HUES6 (cell line): ENCODE measurements at regions not wholly inside any gene's neighbourhood (a gene's known extent, or its start where the extent isn't known, plus 50 kb on each side); places are given as distances from the start of the nearest gene placed in this dataset.
"Not testable (repeated sequence)": the region's sequence is repeated elsewhere in the genome, so short reads cannot be mapped to it uniquely, and the experiment has no call there.

Experiments
- H3K27ac ChIP-seq: 2 replicates; pipeline ENCODE4 v1.7.0; 2013; ENCODE audit warnings: low read depth, mild to moderate bottlenecking, low read length, inconsistent platforms
- H3K27me3 ChIP-seq: 2 replicates; pipeline ENCODE4 v1.6.1; 2013; ENCODE audit warnings: low read length; ENCODE audit not compliant: control insufficient read depth, insufficient read depth
- H3K36me3 ChIP-seq: 2 replicates; pipeline ENCODE4 v1.6.1; 2013; ENCODE audit warnings: low read length; ENCODE audit not compliant: control insufficient read depth, insufficient read depth
- H3K4me1 ChIP-seq: 2 replicates; pipeline ENCODE4 v1.6.1; 2013; ENCODE audit warnings: low read length; ENCODE audit not compliant: control insufficient read depth, insufficient read depth
- H3K4me3 ChIP-seq: 2 replicates; pipeline ENCODE4 v1.5.1; 2013; ENCODE audit warnings: low read depth, low read length
- H3K9ac ChIP-seq: one replicate; pipeline ENCODE4 v1.6.1; 2013; ENCODE audit warnings: mild to moderate bottlenecking, low read length
- H3K9me3 ChIP-seq: 2 replicates; pipeline ENCODE4 v1.6.1; 2013; ENCODE audit warnings: low read depth, low read length; ENCODE audit not compliant: control insufficient read depth, insufficient read depth

DNA sequence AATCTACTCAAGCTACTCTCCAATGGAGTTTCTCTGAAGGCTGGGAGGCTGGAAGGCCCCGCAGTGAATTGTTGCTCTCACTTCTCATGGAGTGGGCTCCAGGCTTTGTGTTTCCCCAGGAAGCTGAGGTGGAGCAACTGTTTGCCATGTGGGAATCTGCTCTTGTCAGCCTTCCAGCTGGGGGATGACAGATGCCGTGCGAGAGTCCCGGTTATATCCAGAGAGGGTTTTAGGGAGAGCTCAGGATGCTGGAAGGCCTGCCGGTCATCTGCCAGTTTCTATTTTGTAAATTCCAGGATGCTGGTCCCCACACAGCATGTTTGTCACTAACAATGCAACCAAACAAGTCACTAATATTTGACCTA, 98.2 kb upstream of the NAA20 start:
- no peaks in the 10 kb centered on the region for H3K9me3 ChIP-seq
- H3K4me3 ChIP-seq = no peak overlapping the region
- no peaks in the 10 kb centered on the region for H3K36me3 ChIP-seq
- no peak overlapping the region for H3K27ac ChIP-seq
- no peak overlapping the region for H3K9ac ChIP-seq
- H3K27me3 ChIP-seq = no peaks in the 10 kb centered on the region
- H3K4me1 ChIP-seq = peaks cover 9% of the 10 kb centered on the region; the same call in 1 of the 2 replicates

DNA sequence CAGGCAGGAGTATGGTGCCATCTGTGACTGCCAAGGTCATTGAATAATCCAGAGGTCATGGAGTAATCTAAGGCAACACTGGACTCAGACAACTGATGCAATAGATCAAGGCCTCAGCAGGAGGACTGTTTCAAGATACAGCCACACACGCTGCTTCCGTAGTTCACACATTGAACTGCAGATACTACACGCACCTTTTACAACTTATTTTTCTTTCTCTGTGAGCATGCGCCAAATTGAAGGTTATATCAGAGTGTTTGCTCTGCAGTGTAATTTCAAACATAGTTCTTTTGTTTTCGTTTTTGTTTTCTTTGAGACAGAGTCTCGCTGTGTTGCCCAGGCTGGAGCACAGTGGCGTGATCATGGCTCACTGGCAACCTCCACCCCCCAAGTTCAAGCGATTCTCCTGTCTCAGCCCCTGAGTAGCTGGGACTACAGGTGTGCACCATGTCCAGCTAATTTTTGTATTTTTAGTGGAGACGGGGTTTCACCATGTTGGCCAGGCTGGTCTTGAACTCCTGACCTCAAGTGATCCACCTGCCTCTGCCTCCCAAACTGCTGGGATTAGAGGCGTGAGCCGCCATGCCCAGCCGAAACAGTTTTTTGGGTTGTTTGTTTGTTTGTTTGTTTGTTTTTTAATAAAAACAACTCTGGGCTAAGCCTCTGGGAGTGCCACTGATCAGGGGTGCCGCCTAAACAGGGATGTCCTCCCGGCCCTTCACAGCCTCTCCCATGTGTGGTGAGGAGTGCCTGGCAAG, 96.6 kb upstream of the NAA20 start:
- no peaks in the 10 kb centered on the region for H3K9me3 ChIP-seq
- H3K36me3 ChIP-seq = no peaks in the 10 kb centered on the region
- H3K9ac ChIP-seq = no peak overlapping the region
- peaks cover 9% of the 10 kb centered on the region; the same call in 1 of the 2 replicates for H3K4me1 ChIP-seq
- no peak overlapping the region for H3K27ac ChIP-seq
- H3K27me3 ChIP-seq = no peaks in the 10 kb centered on the region
- no peak overlapping the region for H3K4me3 ChIP-seq

DNA sequence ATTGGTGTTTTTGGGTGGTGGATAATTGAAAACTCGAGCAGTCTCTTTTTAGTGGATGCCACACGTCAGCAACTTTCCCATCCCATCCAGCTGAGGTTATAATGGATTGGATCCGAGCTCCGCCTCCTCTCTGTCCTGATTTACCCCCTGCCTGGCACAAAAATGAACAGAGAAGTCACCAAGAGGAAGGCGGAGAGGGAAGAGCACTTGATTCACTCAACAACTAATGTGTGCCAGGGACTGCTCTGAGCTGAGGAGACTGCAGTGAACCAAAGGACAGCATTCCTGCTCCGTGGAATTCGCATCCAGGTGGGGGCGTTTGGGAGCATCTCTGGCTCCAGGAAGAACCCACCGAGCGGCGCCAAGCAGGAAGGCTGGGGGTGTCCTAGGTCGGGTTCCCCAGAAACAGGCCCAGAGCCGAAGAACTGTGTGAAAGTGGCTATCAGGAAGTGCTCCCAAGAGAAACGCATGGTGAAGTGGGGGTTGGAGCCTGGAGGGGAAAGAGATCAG, 95.8 kb upstream of the NAA20 start:
- Histone ChIP-seq H3K4me1 (peaks cover 9% of the 10 kb centered on the region; the same call in 1 of the 2 replicates), H3K9me3 (no peaks in the 10 kb centered on the region), H3K27me3 (no peaks in the 10 kb centered on the region), H3K27ac (no peak overlapping the region), H3K9ac (no peak overlapping the region), H3K4me3 (no peak overlapping the region), H3K36me3 (no peaks in the 10 kb centered on the region)

DNA sequence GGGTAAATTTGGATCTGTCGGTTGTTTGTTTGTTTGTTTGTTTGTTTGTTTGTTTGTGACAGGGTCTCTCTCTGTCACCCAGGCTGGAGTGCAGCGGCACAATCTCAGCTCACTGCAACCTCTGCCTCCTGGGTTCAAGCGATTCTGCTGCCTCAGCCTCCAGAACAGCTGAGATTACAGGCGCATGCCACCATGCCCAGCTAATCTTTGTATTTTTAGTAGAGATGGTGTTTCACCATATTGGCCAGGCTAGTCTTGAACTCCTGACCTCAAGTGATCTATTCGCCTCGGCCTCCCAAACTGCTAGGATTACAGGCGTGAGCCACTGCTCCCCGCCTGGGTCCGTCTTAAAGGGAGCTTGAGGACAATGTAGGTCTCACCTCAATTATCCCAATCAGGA, 95.3 kb upstream of the NAA20 start:
- H3K9me3 ChIP-seq, H3K4me3 ChIP-seq, H3K27ac ChIP-seq, H3K4me1 ChIP-seq, H3K9ac ChIP-seq, H3K27me3 ChIP-seq, H3K36me3 ChIP-seq: not testable (repeated sequence)

DNA sequence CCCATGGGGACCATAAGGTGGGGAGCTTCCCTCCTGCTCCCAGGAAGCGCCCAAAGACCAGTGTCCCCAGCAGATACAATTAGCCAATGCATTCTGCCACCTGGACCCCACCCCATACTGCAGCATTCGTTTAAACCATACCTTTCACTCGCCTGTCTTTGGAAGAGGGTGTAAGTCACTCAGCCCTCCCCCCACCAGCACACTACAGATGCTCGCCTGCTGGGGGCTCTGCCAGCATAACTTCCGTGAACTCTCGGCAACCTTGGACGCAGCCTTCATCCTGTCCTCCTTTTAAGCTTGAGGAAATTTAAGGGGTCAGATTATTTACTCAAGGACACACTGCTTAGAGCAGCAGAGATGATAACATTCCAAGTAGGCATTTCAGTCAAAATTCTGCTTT, 94.4 kb upstream of the NAA20 start:
- no peak overlapping the region for H3K9ac ChIP-seq
- no peaks in the 10 kb centered on the region for H3K27me3 ChIP-seq
- H3K27ac ChIP-seq = no peak overlapping the region

DNA sequence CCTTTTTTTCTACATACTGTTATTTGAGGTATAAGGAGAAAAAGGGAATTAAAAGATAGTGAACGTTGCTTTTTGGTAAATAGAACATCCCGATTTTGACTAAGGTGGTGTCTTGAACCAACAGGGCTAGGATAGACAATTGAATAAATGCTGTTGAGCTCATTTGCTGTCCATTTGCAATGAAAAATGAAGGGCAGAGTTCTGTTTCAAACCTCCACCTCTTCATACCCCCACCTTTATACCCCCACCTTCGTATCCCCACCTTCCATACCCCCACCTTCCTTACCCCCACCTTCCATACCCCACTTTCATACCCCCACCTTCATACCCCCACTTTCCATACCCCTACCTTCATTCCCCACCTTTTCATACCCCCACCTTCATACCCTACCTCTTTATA, 93.4 kb upstream of the NAA20 start:
- H3K27me3 ChIP-seq = no peaks in the 10 kb centered on the region
- no peak overlapping the region for H3K27ac ChIP-seq
- no peaks in the 10 kb centered on the region for H3K36me3 ChIP-seq
- no peak overlapping the region for H3K9ac ChIP-seq
- H3K4me3 ChIP-seq = no peak overlapping the region
- H3K9me3 ChIP-seq = no peaks in the 10 kb centered on the region
- H3K4me1 ChIP-seq = peaks cover 5% of the 10 kb centered on the region; the same call in 1 of the 2 replicates

More for the DNA sequence above, 94.4 kb upstream of the NAA20 start:
- H3K4me1 ChIP-seq = 0 out of 2 replicates have a peak, but pooled peaks cover 5% of the 10 kb centered on the region
- H3K36me3 ChIP-seq = no peaks in the 10 kb centered on the region
- H3K4me3 ChIP-seq = no peak overlapping the region
- no peaks in the 10 kb centered on the region for H3K9me3 ChIP-seq

DNA sequence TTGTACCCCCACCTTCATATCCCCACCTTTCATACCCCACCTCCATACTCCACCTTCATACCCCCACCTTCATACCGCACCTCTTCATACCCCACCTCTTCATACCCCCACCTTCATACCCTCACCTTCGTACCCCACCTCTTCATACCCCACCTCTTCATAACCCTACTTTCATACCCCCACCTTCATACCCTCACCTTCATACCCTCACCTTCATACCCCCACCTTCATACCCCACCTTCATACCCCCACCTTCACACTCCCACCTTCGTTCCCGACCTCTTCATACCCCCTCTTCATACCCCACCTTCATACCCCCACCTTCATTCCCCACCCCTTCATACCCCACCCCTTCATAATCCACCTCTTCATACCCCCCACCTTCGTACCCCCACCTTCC, 92.9 kb upstream of the NAA20 start:
- no peaks in the 10 kb centered on the region for H3K36me3 ChIP-seq
- no peaks in the 10 kb centered on the region for H3K27me3 ChIP-seq
- H3K9ac ChIP-seq = no peak overlapping the region
- H3K9me3 ChIP-seq = no peaks in the 10 kb centered on the region
- peaks cover 5% of the 10 kb centered on the region; the same call in 1 of the 2 replicates for H3K4me1 ChIP-seq
- H3K4me3 ChIP-seq = no peak overlapping the region
- no peak overlapping the region for H3K27ac ChIP-seq

DNA sequence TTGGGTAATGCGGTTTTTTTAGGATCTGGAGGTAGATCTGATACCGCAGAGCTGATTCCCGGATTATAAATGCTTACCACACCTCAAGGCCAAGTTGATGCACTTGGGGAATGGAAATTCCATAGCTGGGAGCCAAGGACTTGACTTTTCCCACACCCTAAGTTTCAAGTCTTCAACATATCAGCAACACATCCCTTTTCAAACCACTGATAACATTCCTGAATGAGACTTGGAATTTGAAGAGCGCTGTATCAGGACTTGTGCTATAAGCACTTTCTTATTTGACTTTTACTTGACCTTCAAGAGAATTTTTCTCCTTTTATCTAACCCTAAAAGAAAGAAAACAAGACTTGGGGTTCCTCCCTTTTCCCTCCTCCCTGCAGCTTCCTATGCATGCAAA, 90.6 kb upstream of the NAA20 start:
- Histone ChIP-seq H3K9me3 (no peaks in the 10 kb centered on the region), H3K27ac (no peak overlapping the region), H3K27me3 (no peaks in the 10 kb centered on the region), H3K4me1 (peaks cover 5% of the 10 kb centered on the region), H3K9ac (no peak overlapping the region), H3K4me3 (no peak overlapping the region), H3K36me3 (no peaks in the 10 kb centered on the region)

DNA sequence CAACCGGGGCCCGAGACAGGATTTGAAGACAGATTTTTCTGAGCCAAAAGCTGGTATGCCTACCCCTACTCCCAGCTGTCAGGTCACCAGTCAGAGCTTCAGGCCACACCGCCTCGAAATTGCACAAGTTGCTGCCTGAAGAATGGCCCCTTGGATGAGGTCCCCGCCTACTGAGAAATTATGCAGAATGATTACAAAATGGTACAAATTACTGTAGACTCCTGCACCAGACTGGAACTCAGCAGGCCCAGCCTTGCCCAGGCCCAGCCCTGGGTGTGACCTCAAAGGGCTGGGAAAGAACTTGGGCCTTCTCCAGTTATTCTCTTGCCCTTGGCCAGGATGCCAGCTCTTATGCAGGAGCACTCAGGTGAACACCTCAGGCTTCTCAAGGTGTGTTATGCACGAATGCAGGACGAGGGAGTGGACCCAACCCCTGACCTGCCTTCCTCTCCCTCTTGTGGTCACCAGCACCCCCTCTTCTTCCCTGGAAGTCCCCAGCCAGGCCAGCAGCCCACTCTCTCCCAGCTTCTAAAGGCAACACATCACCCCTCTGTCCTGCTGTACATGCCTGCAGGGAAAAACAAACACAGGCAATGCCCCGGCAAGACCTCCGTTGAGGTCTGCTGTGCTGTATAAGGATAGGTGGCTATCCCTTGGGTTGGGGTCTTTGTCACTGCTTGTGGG, 88.7 kb upstream of the NAA20 start:
- no peaks in the 10 kb centered on the region for H3K9me3 ChIP-seq
- no peak overlapping the region for H3K9ac ChIP-seq
- H3K4me3 ChIP-seq = no peak overlapping the region
- H3K36me3 ChIP-seq = no peaks in the 10 kb centered on the region
- no peak overlapping the region for H3K27ac ChIP-seq
- peaks cover 5% of the 10 kb centered on the region for H3K4me1 ChIP-seq
- no peaks in the 10 kb centered on the region for H3K27me3 ChIP-seq

DNA sequence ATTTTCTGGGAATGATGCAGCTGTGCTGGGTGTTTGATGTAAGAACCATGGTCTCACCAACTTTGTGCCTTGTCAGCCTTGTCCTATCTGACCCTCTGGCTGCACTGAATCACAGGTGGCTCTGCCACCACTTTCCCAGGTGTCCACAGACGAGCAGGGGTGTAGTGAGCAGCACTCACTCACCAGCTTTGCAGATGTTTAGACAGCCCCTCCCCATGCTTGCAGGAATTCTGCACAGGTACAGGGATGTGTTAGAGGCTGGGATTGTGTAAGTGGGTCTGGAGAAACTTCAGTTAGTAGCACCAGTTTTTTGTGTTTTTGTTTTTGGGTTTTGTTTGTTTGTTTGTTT, 88.2 kb upstream of the NAA20 start:
- H3K36me3 ChIP-seq = no peaks in the 10 kb centered on the region
- peaks cover 5% of the 10 kb centered on the region for H3K4me1 ChIP-seq
- H3K27me3 ChIP-seq = no peaks in the 10 kb centered on the region
- H3K9ac ChIP-seq = no peak overlapping the region
- no peak overlapping the region for H3K27ac ChIP-seq
- H3K4me3 ChIP-seq = no peak overlapping the region
- H3K9me3 ChIP-seq = no peaks in the 10 kb centered on the region

DNA sequence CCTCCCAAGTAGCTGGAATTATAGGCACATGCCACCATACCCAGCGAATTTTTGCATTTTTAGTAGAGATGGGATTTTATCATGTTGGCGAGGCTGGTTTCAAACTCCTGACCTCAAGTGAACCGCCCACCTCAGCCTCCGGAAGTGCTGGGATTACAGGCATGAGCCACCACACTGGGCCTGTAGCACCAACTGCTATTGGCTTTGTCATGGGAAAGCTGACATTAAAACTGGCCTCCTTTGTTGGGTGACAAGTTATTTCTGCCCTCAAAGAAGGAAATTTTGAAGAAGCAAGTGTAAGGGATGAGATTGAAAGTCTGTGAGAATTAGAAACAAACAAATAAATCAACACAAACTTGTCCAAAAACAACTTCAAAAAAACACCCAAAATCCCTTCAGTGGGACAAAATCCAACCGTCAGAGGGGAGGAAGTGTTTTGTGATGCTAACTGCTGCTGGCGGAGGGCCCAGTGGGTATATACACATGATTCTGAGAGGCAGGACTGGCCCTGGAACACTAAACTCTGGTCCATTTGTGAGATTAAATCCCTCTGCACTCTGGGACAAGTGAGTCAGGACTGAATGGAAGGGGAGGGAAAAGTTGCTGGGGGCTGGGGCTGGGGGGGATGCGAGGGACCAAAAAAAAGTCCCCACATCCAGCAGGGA, 87.5 kb upstream of the NAA20 start:
- Histone ChIP-seq H3K4me3 (no peak overlapping the region), H3K27ac (no peak overlapping the region), H3K4me1 (peaks cover 5% of the 10 kb centered on the region), H3K27me3 (no peaks in the 10 kb centered on the region), H3K36me3 (no peaks in the 10 kb centered on the region), H3K9me3 (no peaks in the 10 kb centered on the region), H3K9ac (no peak overlapping the region)
